IPS-NIHi7 (cell line): ENCODE measurements at regions not wholly inside any gene's neighbourhood (a gene's known extent, or its start where the extent isn't known, plus 50 kb on each side); places are given as distances from the start of the nearest gene placed in this dataset.
"Not testable (repeated sequence)": the region's sequence is repeated elsewhere in the genome, so short reads cannot be mapped to it uniquely, and the experiment has no call there.

Source experiments
- DNase-seq: peaks from one replicate; pipeline ENCODE4 v3.0.0; 2012; ENCODE audit warnings: mixed read lengths; ENCODE audit errors: extremely low spot score

GRCh38 chr6:159400826-159401225, 231.6 kb downstream of the FNDC1 start:
- no peak for DNase-seq

DNA sequence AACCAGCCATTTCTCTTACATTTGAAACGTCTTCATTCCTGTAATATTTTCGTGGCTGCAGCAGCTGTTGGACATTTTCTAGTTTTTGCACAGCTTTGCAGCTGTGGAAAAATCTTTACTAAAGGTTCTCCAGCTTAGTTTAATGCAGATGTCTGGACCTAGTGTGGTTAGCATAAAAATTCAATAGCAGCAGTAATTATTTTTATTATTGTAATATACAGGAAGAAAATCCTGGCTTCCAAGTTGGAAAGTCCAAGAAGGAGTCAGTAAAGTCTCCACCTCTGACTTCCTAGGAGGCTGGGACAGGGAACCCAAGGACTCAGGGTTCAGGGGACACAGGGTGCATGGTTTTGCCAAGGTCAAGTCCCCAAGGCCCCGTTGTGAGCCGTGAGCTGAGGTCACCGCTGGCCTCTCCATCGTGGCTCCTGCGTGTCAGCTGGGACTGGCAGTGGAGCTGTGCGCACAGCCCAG, 230.6 kb downstream of the FNDC1 start:
- DNase-seq = no peak

GRCh38 chr6:159398633-159399032, 229.4 kb downstream of the FNDC1 start:
- no peak for DNase-seq

DNA sequence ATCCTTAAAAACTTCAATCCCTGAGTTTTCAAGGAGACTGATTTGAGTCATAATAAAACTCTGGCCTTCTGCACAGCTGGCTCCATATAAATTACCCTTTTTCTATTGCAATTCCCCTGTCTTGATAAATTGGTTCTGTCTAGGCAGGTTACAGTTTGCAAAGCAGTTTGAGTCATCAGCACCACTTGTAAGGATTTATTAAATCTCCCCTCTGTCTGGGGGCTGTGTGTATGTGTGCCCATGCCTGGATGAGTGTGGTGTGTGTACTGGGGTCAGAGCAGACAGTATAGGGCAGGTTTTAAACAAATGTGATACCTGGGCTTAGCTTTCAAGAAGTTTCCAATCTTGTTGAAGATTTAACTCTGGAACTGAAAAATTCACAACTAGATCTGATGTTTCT, 228.6 kb downstream of the FNDC1 start:
- no peak for DNase-seq

GRCh38 chr6:159395609-159396008, 226.4 kb downstream of the FNDC1 start:
- no peak for DNase-seq

GRCh38 chr6:159392695-159393094, 223.5 kb downstream of the FNDC1 start:
- DNase-seq = not testable (repeated sequence)

- DNase-seq = no peak
These were observed 221.2 kb downstream of the FNDC1 start for GRCh38 chr6:159390381-159390780.

DNA sequence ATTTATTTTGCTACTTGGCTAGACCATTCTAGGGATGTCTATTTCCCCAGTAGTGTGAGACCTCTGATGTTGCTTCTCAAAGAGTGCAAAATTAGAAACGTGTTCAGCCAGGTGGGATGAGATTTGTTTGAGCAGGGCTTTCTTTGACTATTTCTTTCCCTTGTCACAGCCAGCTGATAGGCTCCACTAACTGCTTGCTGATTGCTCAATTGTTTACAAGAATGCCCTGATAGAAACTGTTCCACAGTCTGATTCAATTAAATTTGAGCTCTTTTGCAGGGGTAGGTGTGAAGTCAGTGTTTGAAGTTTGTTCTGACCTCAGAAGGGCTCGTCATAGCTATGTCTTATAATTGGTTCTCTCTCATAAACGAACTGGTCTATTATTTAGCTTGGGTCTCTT, 220.5 kb downstream of the FNDC1 start:
- no peak for DNase-seq

DNA sequence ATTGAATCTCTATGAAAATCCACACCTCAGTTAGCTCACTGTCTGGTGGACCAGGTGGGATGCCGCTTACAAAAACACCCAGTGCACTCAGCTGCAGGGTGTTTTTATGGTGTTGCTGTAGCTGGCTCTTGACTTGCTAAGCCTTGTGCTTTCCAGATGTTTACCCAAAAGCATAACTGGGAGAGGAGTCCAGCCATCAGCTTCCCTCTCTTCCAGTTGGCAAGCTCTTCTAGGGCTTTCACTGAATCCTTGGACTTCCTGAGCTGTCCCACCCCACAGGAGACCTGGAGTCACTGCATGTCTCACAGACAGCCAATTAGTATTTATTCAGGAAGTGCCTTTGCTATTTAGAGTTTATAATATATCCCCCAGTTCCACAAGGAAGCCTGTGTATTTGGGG, 210.9 kb downstream of the FNDC1 start:
- no peak for DNase-seq

- no peak for DNase-seq
These were observed 209.5 kb downstream of the FNDC1 start for GRCh38 chr6:159378411-159379328.

DNA sequence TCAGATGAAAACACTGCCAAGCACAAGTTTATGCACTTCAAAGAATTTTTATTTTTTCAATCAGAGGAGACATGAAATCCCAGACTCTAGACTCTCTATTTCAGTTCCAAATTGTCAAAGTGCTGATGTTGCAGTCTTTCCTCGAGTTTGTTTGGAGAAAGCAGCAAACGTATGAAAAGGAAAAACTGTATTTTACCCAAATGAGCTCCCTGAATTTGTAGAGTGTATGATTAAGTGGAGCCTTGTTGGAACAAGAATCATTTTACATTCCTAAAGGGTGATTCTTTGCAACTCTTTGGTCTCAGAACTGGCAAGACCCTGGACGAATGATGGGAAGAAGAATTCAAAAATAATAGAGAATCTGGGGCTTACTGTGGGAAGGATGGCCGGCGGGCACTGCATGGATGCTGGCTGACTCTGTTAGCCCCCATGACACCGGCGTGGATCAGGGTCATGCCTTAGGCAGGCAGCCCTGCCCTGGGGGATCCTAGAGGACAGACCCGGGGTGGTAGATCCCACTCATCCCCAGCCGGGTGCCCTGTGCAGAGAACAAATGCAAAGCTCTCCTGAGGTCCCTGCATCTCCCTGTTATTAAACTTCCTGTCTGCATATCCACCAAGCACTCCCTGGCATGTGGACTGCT, 207.4 kb downstream of the FNDC1 start:
- DNase-seq = no peak

DNA sequence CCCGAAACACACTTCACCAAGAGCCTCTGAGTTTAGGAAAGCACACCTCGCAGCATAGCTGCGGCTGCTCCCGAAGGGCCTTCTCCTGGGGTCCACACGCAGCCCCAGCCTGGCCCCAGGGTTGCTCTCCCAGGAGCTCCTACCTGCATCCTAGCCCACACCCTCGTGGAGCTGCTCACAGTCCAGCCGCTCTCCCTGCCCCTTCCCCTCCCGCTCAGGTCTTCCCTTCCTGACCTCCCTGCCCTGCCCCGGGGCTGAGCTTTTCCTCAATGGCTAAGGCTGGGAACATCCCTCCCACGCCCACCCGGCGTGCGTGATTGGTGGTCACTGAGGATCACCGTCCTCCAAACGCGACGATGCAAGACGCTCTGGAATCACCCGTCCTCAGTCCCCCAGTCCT, 205.8 kb downstream of the FNDC1 start:
- no peak for DNase-seq

DNA sequence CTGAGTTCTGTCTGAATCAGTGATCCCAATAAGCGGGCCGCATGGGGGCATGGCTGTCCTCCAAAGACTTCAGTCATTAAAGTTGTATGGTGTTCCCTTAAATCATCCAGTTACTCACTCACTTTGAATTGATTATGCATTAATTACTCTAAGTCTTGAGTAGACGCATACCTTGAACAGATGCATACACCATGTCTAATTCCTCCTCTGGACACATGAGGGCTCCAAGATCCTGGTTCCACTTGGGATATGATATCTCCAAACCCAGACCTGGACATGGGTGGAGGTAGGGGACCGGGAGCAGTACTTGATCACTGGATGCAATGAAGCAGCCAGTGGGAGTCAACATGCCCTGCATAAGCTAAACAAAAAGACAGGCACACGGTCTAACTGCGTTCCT, 204.5 kb downstream of the FNDC1 start:
- no peak for DNase-seq

GRCh38 chr6:159372333-159372732, 203.1 kb downstream of the FNDC1 start:
- no peak for DNase-seq

GRCh38 chr6:159360306-159360705, 191.1 kb downstream of the FNDC1 start:
- no peak for DNase-seq

GRCh38 chr6:159359581-159360297, 190.5 kb downstream of the FNDC1 start:
- no peak for DNase-seq

GRCh38 chr6:159358562-159358961, 189.4 kb downstream of the FNDC1 start:
- no peak for DNase-seq

- no peak for DNase-seq
These were observed 188.2 kb downstream of the FNDC1 start for GRCh38 chr6:159357211-159357915.

DNA sequence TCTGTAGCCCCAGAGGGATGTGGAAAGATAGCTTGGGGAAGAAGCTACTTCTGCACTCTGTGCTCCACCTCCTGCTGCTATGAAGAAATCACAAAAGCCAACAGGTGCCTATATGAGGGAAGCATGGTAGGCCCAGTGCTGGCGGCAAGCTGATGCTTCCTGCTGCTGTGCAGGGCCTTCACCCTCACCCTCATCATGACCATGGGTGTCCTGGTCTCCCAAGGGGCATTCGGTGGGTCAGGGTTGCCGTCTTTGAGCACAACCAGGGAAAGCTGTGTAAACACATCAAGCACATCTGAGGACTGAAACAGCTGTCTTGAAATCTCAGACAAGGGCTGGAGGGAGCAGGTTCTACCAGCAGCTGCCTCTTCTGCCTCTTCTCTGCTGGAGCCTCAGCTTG, 184.0 kb downstream of the FNDC1 start:
- DNase-seq = no peak

DNA sequence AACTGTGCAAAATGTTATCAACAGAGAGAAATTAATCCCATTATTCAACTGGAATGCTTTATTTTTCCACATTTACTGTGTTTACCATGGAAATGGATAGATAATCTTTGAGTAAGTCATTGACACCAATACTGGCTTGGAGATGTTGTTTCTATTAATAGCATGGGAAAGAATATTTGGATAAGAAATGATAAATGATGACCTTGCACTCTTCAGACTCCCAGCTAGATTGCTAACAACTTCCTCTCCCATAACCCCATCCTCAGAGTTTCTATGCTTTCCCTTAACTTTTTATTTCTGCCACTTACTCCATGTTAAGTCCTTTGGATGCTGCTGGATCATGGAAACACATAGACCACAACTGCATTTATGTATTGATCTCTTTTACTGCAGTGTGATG, 182.5 kb downstream of the FNDC1 start:
- DNase-seq = no peak

DNA sequence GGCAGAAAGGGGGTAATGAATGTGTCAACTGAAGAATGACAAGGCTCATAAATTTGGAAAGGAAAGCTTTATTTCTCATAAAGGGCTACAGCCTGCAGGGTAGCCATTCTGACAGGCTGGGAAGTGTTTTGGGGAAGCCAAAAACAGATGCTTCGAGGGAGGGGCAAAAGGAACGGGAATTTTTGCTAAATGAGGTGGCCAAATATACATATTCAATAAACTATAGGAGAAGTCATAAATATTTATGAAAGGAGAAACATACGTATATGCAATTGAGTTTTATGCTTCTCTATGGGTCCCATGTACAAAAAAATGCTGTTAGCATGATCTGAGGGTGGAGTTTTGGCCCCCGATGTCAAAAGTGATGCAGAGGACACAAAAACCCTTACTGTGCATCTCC, 180.7 kb downstream of the FNDC1 start:
- DNase-seq = no peak

DNA sequence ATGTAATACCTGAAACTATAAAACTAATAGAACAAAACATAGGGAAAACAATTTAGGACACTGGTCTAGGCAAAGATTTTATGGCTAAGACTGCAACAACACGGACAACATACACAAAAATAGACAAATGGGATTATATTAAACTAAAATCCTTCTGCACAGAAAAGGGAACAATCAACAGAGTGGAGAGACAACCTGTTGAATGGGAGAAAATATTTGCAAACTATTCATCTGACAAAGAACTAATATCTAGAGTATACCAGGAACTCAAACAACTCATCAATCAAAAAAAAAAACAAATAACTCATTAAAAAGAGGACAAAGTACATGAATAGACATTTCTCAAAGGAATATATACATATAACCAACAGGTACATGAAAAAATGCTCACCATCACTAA, 174.5 kb downstream of the FNDC1 start:
- no peak for DNase-seq
